ENCODE measurements at regions not wholly inside any gene's neighbourhood (a gene's known extent, or its start where the extent isn't known, plus 50 kb on each side); places are given as distances from the start of the nearest gene placed in this dataset.

DNA sequence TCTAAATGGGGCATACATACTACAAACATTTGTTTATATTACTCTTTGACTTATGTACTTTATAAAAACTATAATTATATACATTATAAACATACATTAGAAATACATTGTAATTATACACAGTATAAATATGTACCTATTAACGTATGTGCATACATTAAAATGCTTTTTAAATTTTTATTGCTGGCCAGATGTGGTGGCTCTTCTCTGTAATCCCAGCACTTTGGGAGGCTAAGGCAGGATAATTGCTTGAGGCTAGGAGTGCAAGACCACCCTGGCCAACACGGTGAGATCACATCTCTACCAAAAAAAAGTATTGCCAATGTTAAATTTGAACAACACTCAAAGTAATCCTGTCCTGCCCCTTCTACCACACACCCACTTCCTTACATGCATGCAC lies 1037.0 kb downstream of the GRM8 start:
- TF ChIP-seq, protein P1, sequence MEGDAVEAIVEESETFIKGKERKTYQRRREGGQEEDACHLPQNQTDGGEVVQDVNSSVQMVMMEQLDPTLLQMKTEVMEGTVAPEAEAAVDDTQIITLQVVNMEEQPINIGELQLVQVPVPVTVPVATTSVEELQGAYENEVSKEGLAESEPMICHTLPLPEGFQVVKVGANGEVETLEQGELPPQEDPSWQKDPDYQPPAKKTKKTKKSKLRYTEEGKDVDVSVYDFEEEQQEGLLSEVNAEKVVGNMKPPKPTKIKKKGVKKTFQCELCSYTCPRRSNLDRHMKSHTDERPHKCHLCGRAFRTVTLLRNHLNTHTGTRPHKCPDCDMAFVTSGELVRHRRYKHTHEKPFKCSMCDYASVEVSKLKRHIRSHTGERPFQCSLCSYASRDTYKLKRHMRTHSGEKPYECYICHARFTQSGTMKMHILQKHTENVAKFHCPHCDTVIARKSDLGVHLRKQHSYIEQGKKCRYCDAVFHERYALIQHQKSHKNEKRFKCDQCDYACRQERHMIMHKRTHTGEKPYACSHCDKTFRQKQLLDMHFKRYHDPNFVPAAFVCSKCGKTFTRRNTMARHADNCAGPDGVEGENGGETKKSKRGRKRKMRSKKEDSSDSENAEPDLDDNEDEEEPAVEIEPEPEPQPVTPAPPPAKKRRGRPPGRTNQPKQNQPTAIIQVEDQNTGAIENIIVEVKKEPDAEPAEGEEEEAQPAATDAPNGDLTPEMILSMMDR (IDR thresholded peaks at IDR 0.05; ENCODE audit: low read length): no peak
- no peak for TF ChIP-seq EZH2 (IDR thresholded peaks at IDR 0.05; ENCODE audit: borderline replicate concordance, low read length)

All from OCI-LY1 (cell line).